ENCODE measurements at regions not wholly inside any gene's neighbourhood (a gene's known extent, or its start where the extent isn't known, plus 50 kb on each side); places are given as distances from the start of the nearest gene placed in this dataset.

GRCh38 chr14:38138473-38139138 lies 69.1 kb upstream of the SSTR1 start (continued):
- TF ChIP-seq EZH2 (IDR thresholded peaks at IDR 0.05; ENCODE audit: borderline replicate concordance, insufficient read depth, low read length, poor library complexity, severe bottlenecking) = no peak

- H3K9me3 ChIP-seq (ENCODE audit: low read length) = no peaks in the 10 kb centered on the region
- no peak overlapping the region for H3K27ac ChIP-seq (ENCODE audit: low read length)
- H3F3A ChIP-seq (ENCODE audit: insufficient read depth, low read length, poor library complexity, severe bottlenecking) = no peaks in the 10 kb centered on the region
- H3K4me3 ChIP-seq (ENCODE audit: low read length) = no peak overlapping the region
- H3K4me2 ChIP-seq (ENCODE audit: low read length) = no peak overlapping the region
- no peak for TF ChIP-seq EP300 (conservative IDR thresholded peaks at IDR 0.05; ENCODE audit: poor library complexity, severe bottlenecking)
- no peak for TF ChIP-seq MXI1 (conservative IDR thresholded peaks at IDR 0.05; ENCODE audit: poor library complexity, severe bottlenecking)
- no peak for TF ChIP-seq CTCF (IDR thresholded peaks at IDR 0.05; ENCODE audit: poor library complexity, severe bottlenecking)
- TF ChIP-seq POLR2AphosphoS5 (IDR thresholded peaks at IDR 0.05) = no peak
- no peak for TF ChIP-seq EZH2 (IDR thresholded peaks at IDR 0.05; ENCODE audit: borderline replicate concordance, insufficient read depth, low read length, poor library complexity, severe bottlenecking)
- no peak for TF ChIP-seq TAF1 (IDR thresholded peaks at IDR 0.05; ENCODE audit: low read depth)
- TF ChIP-seq REST (IDR thresholded peaks at IDR 0.05; ENCODE audit: borderline replicate concordance) = no peak
- TF ChIP-seq RAD21 (conservative IDR thresholded peaks at IDR 0.05) = no peak
- no peak overlapping the region for H3K9ac ChIP-seq (ENCODE audit: low read length)
- no peaks in the 10 kb centered on the region for H3K79me2 ChIP-seq (replicated peaks; ENCODE audit: insufficient read depth, low read length)
- H3K27me3 ChIP-seq (ENCODE audit: insufficient read depth, low read depth, low read length) = no peaks in the 10 kb centered on the region
- H4K20me1 ChIP-seq (ENCODE audit: insufficient read depth) = no peaks in the 10 kb centered on the region
- H3K9me2 ChIP-seq (ENCODE audit: insufficient read depth, low read length) = no peaks in the 10 kb centered on the region
- H2AFZ ChIP-seq (ENCODE audit: low read depth, low read length) = no peak overlapping the region
- no peaks in the 10 kb centered on the region for H3K36me3 ChIP-seq (ENCODE audit: insufficient read depth, low read length)
Measured at GRCh38 chr14:38139926-38140325, 67.8 kb upstream of the SSTR1 start.

- no peak overlapping the region for H3K4me2 ChIP-seq (ENCODE audit: low read length)
Measured at GRCh38 chr14:38143170-38143569, 64.5 kb upstream of the SSTR1 start.

More at GRCh38 chr14:38143170-38143569, 64.5 kb upstream of the SSTR1 start:
- Histone ChIP-seq H3K27ac (ENCODE audit: low read length) (no peak overlapping the region), H3K79me2 (replicated peaks; ENCODE audit: insufficient read depth, low read length) (no peaks in the 10 kb centered on the region), H3K9me3 (ENCODE audit: low read length) (no peaks in the 10 kb centered on the region), H3F3A (ENCODE audit: insufficient read depth, low read length, poor library complexity, severe bottlenecking) (no peaks in the 10 kb centered on the region), H3K9me2 (ENCODE audit: insufficient read depth, low read length) (no peaks in the 10 kb centered on the region), H3K9ac (ENCODE audit: low read length) (no peak overlapping the region), H4K20me1 (ENCODE audit: insufficient read depth) (no peaks in the 10 kb centered on the region), H3K27me3 (ENCODE audit: insufficient read depth, low read depth, low read length) (no peaks in the 10 kb centered on the region), H3K4me3 (ENCODE audit: low read length) (no peak overlapping the region), H3K36me3 (ENCODE audit: insufficient read depth, low read length) (no peaks in the 10 kb centered on the region), H2AFZ (ENCODE audit: low read depth, low read length) (no peak overlapping the region)
- TF ChIP-seq TAF1 (IDR thresholded peaks at IDR 0.05; ENCODE audit: low read depth) (no peak), REST (IDR thresholded peaks at IDR 0.05; ENCODE audit: borderline replicate concordance) (no peak), CTCF (IDR thresholded peaks at IDR 0.05; ENCODE audit: poor library complexity, severe bottlenecking) (no peak), MXI1 (conservative IDR thresholded peaks at IDR 0.05; ENCODE audit: poor library complexity, severe bottlenecking) (no peak), EP300 (conservative IDR thresholded peaks at IDR 0.05; ENCODE audit: poor library complexity, severe bottlenecking) (no peak), POLR2AphosphoS5 (IDR thresholded peaks at IDR 0.05) (no peak)

Measured in neural cell (in vitro differentiated cells).